H1 (cell line): ENCODE measurements at regions not wholly inside any gene's neighbourhood (a gene's known extent, or its start where the extent isn't known, plus 50 kb on each side); places are given as distances from the start of the nearest gene placed in this dataset.
"Not testable (repeated sequence)": the region's sequence is repeated elsewhere in the genome, so short reads cannot be mapped to it uniquely, and the experiment has no call there.

Experiments
- CEBPB ChIP-seq: IDR thresholded peaks from 2 replicates; pipeline ENCODE4 v1.6.1; 2012; ENCODE audit warnings: low read depth, low read length
- EZH2 ChIP-seq: fragments of 200-600 bp; sonication (generic); IDR thresholded peaks from 2 replicates; pipeline ENCODE4 v1.7.1; 2012; ENCODE audit warnings: low read depth, mild to moderate bottlenecking, moderate library complexity, low read length, inconsistent platforms; ENCODE audit not compliant: severe bottlenecking
- HDAC2 ChIP-seq, 2 experiments: fragments of 300-600 bp in 1 of 2; sonication (generic) in 1 of 2; IDR thresholded peaks; 2 replicates each; pipeline ENCODE4 v1.6.1; 2011 to 2012; ENCODE audit warnings: low read depth in 2 of 2, low read length in 2 of 2, mild to moderate bottlenecking in 2 of 2, moderate library complexity in 2 of 2, borderline replicate concordance in 1 of 2, inconsistent platforms in 1 of 2
- HDAC6 ChIP-seq: IDR thresholded peaks from one replicate; pipeline ENCODE4 v1.7.1; 2012; ENCODE audit warnings: low read depth, mild to moderate bottlenecking, inconsistent platforms, low read length, moderate library complexity
- JUN ChIP-seq: IDR thresholded peaks from 2 replicates; pipeline ENCODE4 v1.6.1; 2011; ENCODE audit warnings: low read depth, mild to moderate bottlenecking, improper control_type of control experiment, low read length
- POLR2A ChIP-seq, 2 experiments: IDR thresholded peaks; 1 replicate in 1 of 2; 2 replicates in 1 of 2; pipeline ENCODE4 v1.6.1; 2011; ENCODE audit warnings: low read depth in 2 of 2, low read length in 2 of 2, mild to moderate bottlenecking in 2 of 2; ENCODE audit errors: control extremely low read depth in 1 of 2
- POLR2AphosphoS5 ChIP-seq: IDR thresholded peaks from 2 replicates; pipeline ENCODE4 v1.6.1; 2011; ENCODE audit warnings: low read depth, low read length
- SIN3A ChIP-seq, 2 experiments: IDR thresholded peaks in 1 of 2; conservative IDR thresholded peaks in 1 of 2; 2 replicates each; pipeline ENCODE4 v1.6.1; 2011 to 2012; ENCODE audit warnings: low read length in 2 of 2, improper control_type of control experiment in 1 of 2, low read depth in 1 of 2, mild to moderate bottlenecking in 1 of 2
- TAF1 ChIP-seq: IDR thresholded peaks from 2 replicates; pipeline ENCODE4 v1.6.1; 2011; ENCODE audit warnings: mild to moderate bottlenecking, low read depth, low read length
- TF ChIP-seq, protein P1 (sequence below), 3 experiments: IDR thresholded peaks; 1 replicate in 2 of 3; 2 replicates in 1 of 3; pipeline versions ENCODE4 v1.5.1 to v1.6.1; 2011; ENCODE audit warnings: low read length in 3 of 3, mild to moderate bottlenecking in 3 of 3, inconsistent platforms in 2 of 3, low read depth in 1 of 3, moderate library complexity in 1 of 3; ENCODE audit not compliant: insufficient read depth in 1 of 3; ENCODE audit errors: control extremely low read depth in 1 of 3
- TF ChIP-seq, protein P2 (sequence below): IDR thresholded peaks from 2 replicates; pipeline ENCODE4 v1.6.1; 2012; ENCODE audit warnings: inconsistent platforms
- TF ChIP-seq, protein P3 (sequence below): IDR thresholded peaks from 2 replicates; pipeline ENCODE4 v1.6.1; 2011; ENCODE audit warnings: low read depth, mild to moderate bottlenecking, low read length; ENCODE audit not compliant: insufficient read depth

DNA sequence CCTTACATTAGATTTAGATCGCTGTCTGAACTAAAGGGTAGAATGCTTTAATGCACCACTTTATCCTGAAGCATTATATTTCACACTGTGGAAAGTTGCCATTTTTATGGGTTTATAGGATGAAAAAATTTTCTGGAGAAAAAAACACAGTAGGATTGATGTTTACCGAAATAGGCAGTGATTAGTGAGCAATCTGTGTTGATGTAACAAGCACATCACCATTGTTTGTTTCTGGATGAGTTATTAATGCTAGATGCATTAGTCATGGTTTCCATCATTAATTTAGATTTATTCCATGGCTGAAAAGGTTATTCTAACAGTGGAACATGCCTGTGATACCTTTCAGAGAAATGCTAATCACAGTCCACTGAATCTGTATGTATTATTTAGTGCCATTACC lies 749.8 kb downstream of the PCDH11X start:
- TF ChIP-seq, protein P1, sequence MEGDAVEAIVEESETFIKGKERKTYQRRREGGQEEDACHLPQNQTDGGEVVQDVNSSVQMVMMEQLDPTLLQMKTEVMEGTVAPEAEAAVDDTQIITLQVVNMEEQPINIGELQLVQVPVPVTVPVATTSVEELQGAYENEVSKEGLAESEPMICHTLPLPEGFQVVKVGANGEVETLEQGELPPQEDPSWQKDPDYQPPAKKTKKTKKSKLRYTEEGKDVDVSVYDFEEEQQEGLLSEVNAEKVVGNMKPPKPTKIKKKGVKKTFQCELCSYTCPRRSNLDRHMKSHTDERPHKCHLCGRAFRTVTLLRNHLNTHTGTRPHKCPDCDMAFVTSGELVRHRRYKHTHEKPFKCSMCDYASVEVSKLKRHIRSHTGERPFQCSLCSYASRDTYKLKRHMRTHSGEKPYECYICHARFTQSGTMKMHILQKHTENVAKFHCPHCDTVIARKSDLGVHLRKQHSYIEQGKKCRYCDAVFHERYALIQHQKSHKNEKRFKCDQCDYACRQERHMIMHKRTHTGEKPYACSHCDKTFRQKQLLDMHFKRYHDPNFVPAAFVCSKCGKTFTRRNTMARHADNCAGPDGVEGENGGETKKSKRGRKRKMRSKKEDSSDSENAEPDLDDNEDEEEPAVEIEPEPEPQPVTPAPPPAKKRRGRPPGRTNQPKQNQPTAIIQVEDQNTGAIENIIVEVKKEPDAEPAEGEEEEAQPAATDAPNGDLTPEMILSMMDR (IDR thresholded peaks at IDR 0.05; ENCODE audit: control extremely low read depth in 1 of 3, insufficient read depth in 1 of 3, low read depth in 1 of 3, low read length in 3 of 3) = not testable (repeated sequence)
- TF ChIP-seq, protein P2, sequence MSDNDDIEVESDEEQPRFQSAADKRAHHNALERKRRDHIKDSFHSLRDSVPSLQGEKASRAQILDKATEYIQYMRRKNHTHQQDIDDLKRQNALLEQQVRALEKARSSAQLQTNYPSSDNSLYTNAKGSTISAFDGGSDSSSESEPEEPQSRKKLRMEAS = not testable (repeated sequence)
- TF ChIP-seq POLR2AphosphoS5; POLR2A (IDR thresholded peaks at IDR 0.05; ENCODE audit: control extremely low read depth in 1 of 2, low read depth in 2 of 2, low read length in 2 of 2); EZH2; JUN; TAF1; HDAC2 (IDR thresholded peaks at IDR 0.05; ENCODE audit: borderline replicate concordance in 1 of 2, low read depth in 2 of 2, low read length in 2 of 2); HDAC6; CEBPB; SIN3A (conservative IDR thresholded peaks at IDR 0.05 in 1 of 2, IDR thresholded peaks at IDR 0.05 in 1 of 2; ENCODE audit: low read depth in 1 of 2, low read length in 2 of 2): not testable (repeated sequence)
- TF ChIP-seq, protein P3, sequence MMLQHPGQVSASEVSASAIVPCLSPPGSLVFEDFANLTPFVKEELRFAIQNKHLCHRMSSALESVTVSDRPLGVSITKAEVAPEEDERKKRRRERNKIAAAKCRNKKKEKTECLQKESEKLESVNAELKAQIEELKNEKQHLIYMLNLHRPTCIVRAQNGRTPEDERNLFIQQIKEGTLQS = not testable (repeated sequence)
